ENCODE measurements at regions not wholly inside any gene's neighbourhood (a gene's known extent, or its start where the extent isn't known, plus 50 kb on each side); places are given as distances from the start of the nearest gene placed in this dataset.

GRCh38 chr2:196404276-196404675, 232.9 kb upstream of the STK17B start:
- H3K27ac ChIP-seq (ENCODE audit: extremely low read depth, low read depth, low read length), result no peak overlapping the region
- H3K4me1 ChIP-seq (replicated peaks in 1 of 2; ENCODE audit: control insufficient read depth in 2 of 2, insufficient read depth in 2 of 2, low read length in 2 of 2), result peaks cover 0 to 13% of the 10 kb centered on the region in 2 experiments; a peak in 3 of 5 replicates
- no peaks in the 10 kb centered on the region for H3K9me1 ChIP-seq (ENCODE audit: control insufficient read depth, insufficient read depth, low read length)
- no peaks in the 10 kb centered on the region for H3K79me2 ChIP-seq (ENCODE audit: control insufficient read depth, insufficient read depth, low read length)
- ATAC-seq, result peak; percentile 30; the same call in 2 of the 3 replicates
- POLR2A ChIA-PET, result no interaction called here
- no peak for FAIRE-seq
- no peak overlapping the region for H3K9ac ChIP-seq (ENCODE audit: insufficient read depth in 1 of 2, low read depth in 2 of 2, low read length in 2 of 2)
- DNase-seq (ENCODE audit: extremely low read depth in 1 of 4, low spot score in 3 of 4), result no peak
- intact Hi-C loops (cut with micrococcal nuclease), result loop anchor here (1.0 to 5.0 kb wide), 5 partner anchors 37 to 272 kb away; no protein-coding TSS in a partner anchor
- H3K9me3 ChIP-seq (replicated peaks; ENCODE audit: control insufficient read depth, insufficient read depth, low read depth, low read length), result no peaks in the 10 kb centered on the region
- BruUV-seq (replicated peaks), result no TSS peak
- CTCF ChIA-PET (ENCODE audit: low intra/inter-chr PET ratio), result no interaction called here
- no peaks in the 10 kb centered on the region for H3K36me3 ChIP-seq (ENCODE audit: control insufficient read depth, insufficient read depth, low read length)
- H2AFZ ChIP-seq (ENCODE audit: low read depth, low read length), result no peak overlapping the region
- H3K4me2 ChIP-seq (ENCODE audit: insufficient read depth, low read length), result no peak overlapping the region
- peak in 1 of 2 experiments; percentile 51; a peak in 2 of 4 replicates for TF ChIP-seq RAD21 (CRISPR knock-in tag; conservative IDR thresholded peaks at IDR 0.05 in 1 of 2, IDR thresholded peaks at IDR 0.05 in 1 of 2)
- TF ChIP-seq IRF1 (CRISPR knock-in tag; IDR thresholded peaks at IDR 0.05; ENCODE audit: borderline replicate concordance), result no peak
- peak; percentile 31; the same call in 1 of the 2 replicates for TF ChIP-seq REST (IDR thresholded peaks at IDR 0.05; ENCODE audit: borderline replicate concordance)
- no peak for TF ChIP-seq REST (CRISPR knock-in tag; IDR thresholded peaks at IDR 0.05; ENCODE audit: low read depth)
- peak in 1 of 3 experiments; percentile 24; a peak in 1 of 6 replicates for TF ChIP-seq CTCF (IDR thresholded peaks at IDR 0.05 in 2 of 3, conservative IDR thresholded peaks at IDR 0.05 in 1 of 3; ENCODE audit: insufficient read depth in 2 of 3, low read depth in 1 of 3, low read length in 3 of 3)
- in situ Hi-C loops (cut with MboI), result no loop called here
- H3K27me3 ChIP-seq (ENCODE audit: control insufficient read depth in 2 of 2, insufficient read depth in 2 of 2, low read length in 2 of 2), result no peaks in the 10 kb centered on the region
- no peak overlapping the region for H3K4me3 ChIP-seq
- H4K20me1 ChIP-seq (replicated peaks; ENCODE audit: control insufficient read depth, insufficient read depth, low read length), result no peaks in the 10 kb centered on the region
